GM18507 (cell line): ENCODE measurements at regions not wholly inside any gene's neighbourhood (a gene's known extent, or its start where the extent isn't known, plus 50 kb on each side); places are given as distances from the start of the nearest gene placed in this dataset.
"Not testable (repeated sequence)": the region's sequence is repeated elsewhere in the genome, so short reads cannot be mapped to it uniquely, and the experiment has no call there.

Experiments used
- DNase-seq: peaks from one replicate; pipeline ENCODE4 v3.0.0; 2011; ENCODE audit warnings: low read depth; ENCODE audit not compliant: insufficient read length; ENCODE audit errors: extremely low spot score
- FAIRE-seq: peaks from 2 replicates; lab custom pipeline; 2011; peaks lifted over from hg19 to GRCh38; lab: Jason Lieb, UNC

DNA sequence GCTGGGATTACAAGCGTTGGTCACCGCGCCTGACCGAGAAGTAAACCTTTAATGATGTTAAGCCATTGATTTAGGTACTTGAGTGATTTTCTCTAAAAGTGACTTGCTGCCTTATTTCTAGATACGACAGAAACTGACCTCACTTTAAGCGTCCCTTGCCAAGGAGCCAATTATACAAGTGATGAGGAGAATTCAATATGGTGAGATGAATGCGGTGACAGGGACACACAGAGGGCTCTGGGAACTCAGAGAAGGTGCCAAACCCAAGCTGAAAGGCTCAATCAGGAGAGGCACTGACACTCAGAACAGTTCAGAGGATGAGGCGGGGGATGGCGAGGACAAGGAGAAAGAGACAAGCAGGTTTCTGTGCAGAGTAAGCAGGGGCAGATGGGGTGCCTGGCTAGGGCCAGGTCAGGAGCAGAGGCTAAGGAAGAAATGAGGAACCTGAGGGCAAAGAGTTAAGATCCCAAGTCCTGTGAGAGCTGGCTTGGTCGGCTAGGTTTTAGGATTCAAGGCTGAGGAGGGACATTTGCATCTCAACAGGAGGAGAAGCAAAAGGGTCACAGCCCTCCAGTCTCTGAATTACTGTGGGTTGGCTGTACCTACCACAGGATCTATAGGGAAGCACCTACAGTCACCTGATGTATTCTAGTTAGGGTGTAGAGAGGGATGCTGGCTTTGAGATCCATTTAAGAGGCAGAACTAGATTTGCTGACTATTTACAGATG is 83.2 kb upstream of the USP24 start:
- DNase-seq (no peak), FAIRE-seq (no peak)

- not testable (repeated sequence) for FAIRE-seq
Measured at GRCh38 chr1:55296247-55296646, 81.1 kb upstream of the USP24 start.

DNA sequence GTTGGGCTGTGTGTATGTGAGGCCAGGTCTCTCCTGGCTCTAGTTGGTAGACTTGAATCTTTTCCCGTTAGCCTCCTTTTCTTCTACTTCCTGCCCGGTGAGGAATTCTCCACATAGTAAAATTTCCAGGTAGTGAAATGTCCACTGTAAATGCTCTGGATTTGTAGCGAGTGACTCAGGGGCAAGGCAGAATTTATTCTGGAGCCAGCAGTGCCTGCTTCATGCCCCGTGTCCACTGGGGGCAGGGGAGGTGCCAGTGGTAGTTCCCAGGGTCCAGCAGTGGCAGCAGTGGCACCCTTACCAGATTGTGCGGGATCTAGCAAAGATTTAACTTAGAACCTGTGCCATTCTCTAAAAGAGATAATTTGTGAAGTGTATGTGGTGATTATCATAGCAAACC is 74.5 kb upstream of the USP24 start:
- FAIRE-seq (no peak), DNase-seq (no peak)

More at GRCh38 chr1:55296247-55296646, 81.1 kb upstream of the USP24 start:
- DNase-seq = not testable (repeated sequence)

DNA sequence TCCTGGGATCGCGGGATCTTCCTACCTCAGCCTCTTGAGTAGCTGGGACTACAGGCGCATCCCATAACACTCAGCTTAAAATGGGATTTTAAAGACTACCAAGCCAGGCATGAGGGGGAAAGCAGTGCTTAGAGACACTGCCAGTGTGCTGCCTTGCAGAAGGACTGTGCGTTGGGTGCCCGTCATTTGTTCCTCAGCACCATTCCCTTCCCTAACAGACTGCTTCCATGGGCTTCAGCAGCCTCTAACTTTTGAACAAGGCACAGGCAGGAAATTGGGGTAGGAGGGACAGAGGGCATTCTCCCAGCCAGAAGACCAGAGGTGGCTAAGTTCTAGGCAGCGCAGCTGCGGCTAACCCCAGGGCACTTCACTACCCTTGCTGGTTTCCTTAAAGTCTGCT is 73.9 kb upstream of the USP24 start:
- no peak for DNase-seq
- no peak for FAIRE-seq

GRCh38 chr1:55288245-55288644 is 73.1 kb upstream of the USP24 start:
- DNase-seq = peak; percentile 65
- FAIRE-seq = peak; percentile 93

DNA sequence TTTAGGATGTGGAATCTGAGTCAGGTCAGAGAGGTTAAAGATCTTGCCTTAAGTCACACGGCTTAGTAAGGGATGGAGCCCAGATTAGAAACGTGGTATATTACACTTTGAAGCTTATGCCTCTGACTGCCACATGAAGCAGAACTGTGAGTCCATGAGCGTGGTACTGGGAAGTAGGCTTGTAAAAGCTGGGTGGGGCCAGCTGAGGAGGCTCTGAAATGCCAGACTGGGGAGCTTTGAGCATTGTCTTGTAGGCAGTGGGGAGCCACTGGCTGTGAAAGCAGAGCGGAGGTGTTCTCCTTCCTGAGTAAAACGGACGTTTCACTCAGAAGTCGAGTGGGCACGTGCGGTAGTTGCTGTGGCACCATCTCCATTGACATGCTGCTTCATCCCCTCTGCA is 72.6 kb upstream of the USP24 start:
- DNase-seq = no peak
- peak; percentile 64 for FAIRE-seq

- DNase-seq (no peak), FAIRE-seq (no peak)
Measured at GRCh38 chr1:55286856-55287602, 71.9 kb upstream of the USP24 start.

- no peak for DNase-seq
- no peak for FAIRE-seq
Measured at GRCh38 chr1:55285834-55286233, 70.7 kb upstream of the USP24 start.

DNA sequence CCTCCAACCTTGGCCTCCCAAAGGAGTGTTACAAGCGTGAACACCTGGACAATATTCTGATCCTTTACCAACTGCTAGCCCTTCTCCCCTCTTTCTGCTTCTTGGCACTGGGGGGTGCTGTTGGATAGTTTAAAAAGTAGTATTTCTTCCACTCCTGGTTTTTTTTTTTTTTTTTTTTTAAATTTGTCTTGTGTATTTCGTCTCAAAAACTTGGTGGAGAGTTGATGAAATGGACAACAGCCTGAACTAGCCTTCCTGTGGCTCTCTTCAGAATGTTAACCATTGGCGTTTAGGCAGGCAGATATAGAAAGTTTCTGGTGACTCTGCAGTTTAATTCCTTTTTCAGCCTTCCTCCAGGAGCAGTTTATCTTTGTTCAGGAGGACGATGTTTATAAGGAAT is 69.7 kb upstream of the USP24 start:
- DNase-seq (no peak), FAIRE-seq (peak; percentile 71)

DNA sequence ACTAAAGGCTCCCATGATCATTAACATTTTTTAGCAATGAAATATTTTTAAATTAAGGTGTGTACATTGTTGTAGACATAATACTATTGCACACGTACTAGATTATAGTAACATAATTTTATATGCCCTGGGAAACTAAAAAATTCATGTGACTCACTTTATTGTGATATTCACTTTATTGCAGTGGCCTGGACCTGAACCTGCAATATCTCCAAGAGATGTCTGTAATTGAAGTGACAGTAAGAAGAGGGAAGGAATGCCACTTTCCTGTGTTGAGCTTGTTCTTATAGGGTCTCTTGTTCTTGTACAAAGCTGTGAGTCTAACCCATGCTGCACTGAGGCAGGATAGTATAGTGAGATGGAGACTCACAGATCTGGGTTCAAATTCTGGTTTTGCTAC is 66.9 kb upstream of the USP24 start:
- DNase-seq = no peak
- FAIRE-seq = no peak

GRCh38 chr1:55280731-55281130 is 65.6 kb upstream of the USP24 start:
- DNase-seq (no peak), FAIRE-seq (no peak)

GRCh38 chr1:55279627-55280026 is 64.5 kb upstream of the USP24 start:
- no peak for DNase-seq
- no peak for FAIRE-seq

DNA sequence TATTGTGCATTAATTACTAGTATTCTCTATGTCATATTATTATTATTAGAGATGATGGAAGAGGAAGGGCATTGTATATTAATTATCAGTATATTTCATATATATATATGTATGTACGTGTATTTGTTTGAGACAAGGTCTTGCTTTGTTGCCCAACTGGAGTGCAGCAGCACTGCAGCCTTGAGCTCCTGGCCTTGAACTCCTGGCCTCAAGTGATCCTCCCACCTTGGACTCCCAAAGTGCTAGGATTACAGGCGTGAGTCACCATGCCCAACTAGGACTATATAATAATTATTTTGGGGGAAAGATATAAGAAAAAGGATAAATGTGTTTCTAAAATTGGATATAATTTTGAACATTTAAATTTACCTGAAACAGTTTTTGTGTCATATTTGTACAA is 63.2 kb upstream of the USP24 start:
- FAIRE-seq = no peak
- DNase-seq = no peak

DNA sequence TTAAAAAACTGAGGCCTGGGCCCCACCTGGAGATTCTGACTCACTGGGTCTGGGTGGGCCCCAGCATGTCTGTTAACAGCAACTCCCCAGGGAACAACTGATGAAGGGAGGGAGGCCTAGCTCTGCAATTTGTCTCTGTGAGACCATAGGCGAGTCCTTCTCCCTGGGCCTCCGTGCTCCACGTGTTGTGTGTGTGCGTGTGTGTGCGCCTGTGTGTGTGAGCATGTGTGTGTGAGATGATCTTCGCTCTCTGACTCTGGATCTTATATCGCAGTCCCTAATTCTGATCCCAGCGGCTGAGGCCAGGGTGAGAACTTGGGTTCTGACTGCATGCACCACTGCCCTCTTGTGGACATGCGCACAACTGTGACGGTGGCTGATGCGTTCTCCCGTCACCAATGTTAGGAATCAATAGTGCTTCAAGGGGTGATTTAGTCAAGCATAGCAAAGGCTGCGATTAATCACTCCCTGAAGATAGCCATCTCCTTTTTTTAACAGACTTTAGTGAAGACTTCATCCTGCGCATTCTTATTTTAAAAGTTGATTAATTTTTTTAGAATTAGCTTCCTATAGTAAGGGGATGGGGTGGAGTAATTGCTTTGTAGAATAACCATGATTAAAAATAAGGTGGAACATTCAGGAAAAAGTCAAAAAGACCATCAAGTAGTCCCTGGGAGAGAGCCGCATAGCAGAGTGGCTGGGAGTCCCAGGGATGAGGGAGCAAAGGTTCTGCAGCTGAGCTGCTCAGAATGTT is 62.4 kb upstream of the USP24 start:
- peak; percentile 83 for FAIRE-seq
- peak; percentile 64 for DNase-seq

- DNase-seq = no peak
- FAIRE-seq = no peak
Measured at GRCh38 chr1:55276671-55277376, 61.7 kb upstream of the USP24 start.

GRCh38 chr1:55275941-55276341 is 60.8 kb upstream of the USP24 start:
- DNase-seq = no peak
- FAIRE-seq = no peak

DNA sequence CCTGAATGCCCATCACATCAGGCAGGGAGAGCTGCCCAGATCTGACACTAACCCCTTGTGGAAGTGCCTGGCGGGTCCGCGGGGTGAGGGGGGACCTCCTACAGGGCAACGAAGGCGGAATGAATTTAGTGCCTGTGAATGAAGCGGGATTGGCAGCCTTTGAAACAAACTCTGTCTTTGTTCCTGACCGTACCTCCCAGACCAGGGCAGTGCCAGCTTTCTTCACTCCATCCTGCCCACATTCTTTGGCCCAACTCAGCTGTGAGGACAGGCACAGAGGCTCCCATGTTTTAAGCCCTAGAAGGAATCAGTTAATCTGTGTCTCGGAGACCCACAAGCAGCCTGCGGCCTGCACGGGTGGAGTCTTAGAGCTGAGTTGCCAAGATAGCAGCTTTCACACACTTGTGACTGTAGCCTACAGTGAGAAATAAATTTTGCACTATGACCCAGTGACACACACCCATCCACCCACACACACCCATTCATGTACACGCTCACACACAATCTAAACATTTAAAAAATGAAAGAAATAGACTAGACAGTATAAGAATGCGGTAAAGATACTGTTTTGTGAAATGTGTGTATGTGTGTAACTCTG is 60.1 kb upstream of the USP24 start:
- DNase-seq = no peak
- no peak for FAIRE-seq

DNA sequence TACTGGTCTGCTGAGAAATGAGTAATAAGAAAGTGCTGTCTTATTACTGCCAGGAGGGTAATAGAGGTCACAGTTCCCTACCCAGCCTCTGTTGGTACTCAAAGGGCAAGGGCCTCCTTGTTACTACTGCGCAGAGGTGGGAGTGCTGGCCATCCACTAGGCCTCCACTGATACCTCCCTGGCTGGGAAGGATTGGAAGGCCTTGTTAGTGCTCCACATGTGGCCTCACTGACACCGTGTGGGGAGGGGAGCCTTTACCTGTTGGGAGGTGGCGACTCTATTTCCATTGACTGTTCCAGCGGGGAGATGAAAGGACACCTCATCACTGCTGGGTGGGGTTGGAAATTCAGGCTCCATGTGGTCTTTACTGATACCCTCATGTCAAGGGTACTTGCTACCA is 57.8 kb upstream of the USP24 start:
- DNase-seq (no peak), FAIRE-seq (no peak)
